Rectal smooth muscle tissue (tissue), 1 donor: ENCODE measurements at regions not wholly inside any gene's neighbourhood (a gene's known extent, or its start where the extent isn't known, plus 50 kb on each side); places are given as distances from the start of the nearest gene placed in this dataset.

Source experiments
- H3K27ac ChIP-seq: one replicate; pipeline ENCODE4 v1.7.0; 2013; ENCODE audit warnings: low read depth, low read length, inconsistent platforms
- H3K27me3 ChIP-seq: one replicate; pipeline ENCODE4 v1.7.0; 2013; ENCODE audit warnings: low read length; ENCODE audit not compliant: control insufficient read depth, insufficient read depth
- H3K36me3 ChIP-seq: one replicate; pipeline ENCODE4 v1.7.0; 2013; ENCODE audit warnings: low read length; ENCODE audit not compliant: control insufficient read depth, insufficient read depth
- H3K4me1 ChIP-seq: one replicate; pipeline ENCODE4 v1.7.0; 2013; ENCODE audit warnings: low read length; ENCODE audit not compliant: control insufficient read depth, insufficient read depth
- H3K4me3 ChIP-seq: one replicate; pipeline ENCODE4 v1.7.0; 2013; ENCODE audit warnings: low read length
- H3K9ac ChIP-seq: one replicate; pipeline ENCODE4 v1.7.0; 2013; ENCODE audit warnings: low read length

DNA sequence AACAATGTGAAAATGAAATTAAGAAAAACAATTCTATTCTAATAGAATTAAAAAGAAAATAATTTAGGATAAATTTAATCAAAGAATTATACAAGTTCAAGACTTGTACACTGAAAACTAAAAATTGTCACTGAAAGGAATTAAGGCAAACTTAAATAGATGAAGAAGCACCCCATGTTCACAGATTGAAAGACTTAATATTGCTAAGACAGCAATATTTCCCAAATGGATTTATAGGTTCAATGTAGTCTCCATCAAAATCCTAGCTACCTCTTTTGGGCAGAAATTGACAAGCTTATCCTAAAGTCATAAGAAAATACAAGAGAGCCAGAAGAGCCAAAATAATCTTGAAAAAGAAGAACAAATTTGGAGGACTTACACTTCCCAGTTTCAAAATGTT lies 53.5 kb upstream of the UBE3A start:
- no peaks in the 10 kb centered on the region for H3K27me3 ChIP-seq
- no peak overlapping the region for H3K9ac ChIP-seq
- H3K27ac ChIP-seq, result no peak overlapping the region
- no peaks in the 10 kb centered on the region for H3K4me1 ChIP-seq
- H3K36me3 ChIP-seq, result no peaks in the 10 kb centered on the region
- no peak overlapping the region for H3K4me3 ChIP-seq
